B cell (primary cell): ENCODE measurements at regions not wholly inside any gene's neighbourhood (a gene's known extent, or its start where the extent isn't known, plus 50 kb on each side); places are given as distances from the start of the nearest gene placed in this dataset.

Experiments used
- ATAC-seq: fragments of 200-7000 bp; cut with Tn5 transposase; one replicate; pipeline ENCODE4 v1.10.0; 2021; ENCODE audit warnings: low read depth, mild to moderate bottlenecking, moderate number of reproducible peaks, moderate library complexity
- CTCF ChIA-PET: fragments of 350-600 bp; sonication (Branson Sonifier 250); formaldehyde crosslinking; loops from one replicate; lab custom pipeline; 2021; ENCODE audit warnings: antibody characterized with exemption, inconsistent platforms; lab: Charles Lee
- POLR2A ChIA-PET: fragments of 350-600 bp; sonication (Branson Sonifier 250); formaldehyde crosslinking; loops from one replicate; lab custom pipeline; 2021; ENCODE audit warnings: antibody characterized with exemption; lab: Charles Lee
- DNase-seq: peaks from one replicate; pipeline ENCODE4 v3.0.0; 2013
- H2AFZ ChIP-seq: 2 replicates; pipeline ENCODE4 v1.6.1; 2012; ENCODE audit warnings: mild to moderate bottlenecking, low read depth, low read length; ENCODE audit not compliant: insufficient read depth, poor library complexity, severe bottlenecking
- H3K27ac ChIP-seq, 2 donors: 1 replicate in 1 of 2; 2 replicates in 1 of 2; pipeline ENCODE4 v1.5.1; 2012 to 2013; ENCODE audit warnings: low read length in 2 of 2, mild to moderate bottlenecking in 2 of 2, moderate library complexity in 1 of 2
- H3K27me3 ChIP-seq, 4 experiments: fragments of 200-600 bp in 1 of 4; sonication (generic) in 1 of 4; replicated peaks in 1 of 4; 1 replicate in 2 of 4; 2 replicates in 2 of 4; pipeline versions ENCODE4 v1.6.1 to v1.7.0; 2013 to 2016; ENCODE audit warnings: low read length in 3 of 4, mild to moderate bottlenecking in 2 of 4, mixed read lengths in 1 of 4, moderate library complexity in 1 of 4; ENCODE audit not compliant: insufficient read depth in 4 of 4, control insufficient read depth in 3 of 4; ENCODE audit errors: control extremely low read depth in 1 of 4
- H3K36me3 ChIP-seq, 2 experiments: replicated peaks in 1 of 2; 1 replicate in 1 of 2; 2 replicates in 1 of 2; pipeline versions ENCODE4 v1.6.1 to v1.7.1; 2013; ENCODE audit warnings: low read length in 1 of 2; ENCODE audit not compliant: insufficient read depth in 2 of 2, control insufficient read depth in 1 of 2; ENCODE audit errors: control extremely low read depth in 1 of 2, extremely low read depth in 1 of 2
- H3K4me1 ChIP-seq, 2 donors: fragments of 200-600 bp in 1 of 2; sonication (generic) in 1 of 2; 1 replicate in 1 of 2; 2 replicates in 1 of 2; pipeline versions ENCODE4 v1.5.1 to v1.6.1; 2013 to 2017; ENCODE audit warnings: low read length in 2 of 2; ENCODE audit not compliant: control insufficient read depth in 2 of 2, insufficient read depth in 2 of 2
- H3K4me2 ChIP-seq: replicated peaks from 2 replicates; pipeline ENCODE3; 2012; ENCODE audit warnings: mild to moderate bottlenecking, low read depth, low read length; ENCODE audit not compliant: poor library complexity, severe bottlenecking
- H3K4me3 ChIP-seq, 5 experiments: fragments of 200-600 bp in 1 of 5; sonication (generic) in 1 of 5; 1 replicate in 3 of 5; 2 replicates in 2 of 5; pipeline versions ENCODE4 v1.5.1 to v1.7.0; 2011 to 2016; ENCODE audit warnings: low read length in 4 of 5, mild to moderate bottlenecking in 4 of 5, low read depth in 2 of 5, control low read depth in 1 of 5, moderate library complexity in 1 of 5; ENCODE audit not compliant: insufficient read depth in 1 of 5; ENCODE audit errors: control extremely low read depth in 1 of 5, extremely low read depth in 1 of 5
- H3K79me2 ChIP-seq: fragments of 200-600 bp; sonication (generic); one replicate; pipeline ENCODE4 v1.6.0; 2016; ENCODE audit warnings: low read length; ENCODE audit not compliant: control insufficient read depth, insufficient read depth
- H3K9ac ChIP-seq: fragments of 200-600 bp; sonication (generic); 2 replicates; pipeline ENCODE4 v1.6.1; 2017; ENCODE audit warnings: mild to moderate bottlenecking, low read length, moderate library complexity
- H3K9me3 ChIP-seq, 3 donors: one replicate each; pipeline versions ENCODE4 v1.6.1 to v1.7.1; 2013; ENCODE audit warnings: low read length in 2 of 3; ENCODE audit not compliant: control insufficient read depth in 2 of 3, insufficient read depth in 1 of 3; ENCODE audit errors: control extremely low read depth in 1 of 3
- H4K20me1 ChIP-seq: 2 replicates; pipeline ENCODE4 v1.6.0; 2012; ENCODE audit warnings: mild to moderate bottlenecking, low read length; ENCODE audit not compliant: insufficient read depth, control insufficient read depth, poor library complexity, severe bottlenecking
- H3K27ac Mint-ChIP-seq: one replicate; pipeline ENCODE4 v1.8.0; 2021; ENCODE audit warnings: mixed read lengths
- H3K27me3 Mint-ChIP-seq: one replicate; pipeline ENCODE4 v1.8.0; 2021; ENCODE audit warnings: mixed read lengths
- H3K4me1 Mint-ChIP-seq: one replicate; pipeline ENCODE4 v1.8.0; 2021; ENCODE audit warnings: mixed read lengths
- H3K4me3 Mint-ChIP-seq: one replicate; pipeline ENCODE4 v1.8.0; 2021; ENCODE audit warnings: mixed read lengths
- H3K9me3 Mint-ChIP-seq: one replicate; pipeline ENCODE4 v1.8.0; 2022; ENCODE audit warnings: mixed read lengths; ENCODE audit not compliant: insufficient read depth
- EZH2 ChIP-seq: IDR thresholded peaks from 2 replicates; pipeline ENCODE4 v1.6.1; 2012; ENCODE audit warnings: borderline replicate concordance, low read depth, mild to moderate bottlenecking, moderate library complexity, low read length; ENCODE audit not compliant: insufficient read depth, poor library complexity, severe bottlenecking
- WGBS: methylation state at CpG from one replicate; pipeline ENCODE4 v1.1.5; 2013; ENCODE audit warnings: missing lambda C conversion rate; ENCODE audit not compliant: insufficient coverage; 5-methylcytosine and 5-hydroxymethylcytosine counted together
- intact Hi-C: fragments of 100-400 bp; cut with micrococcal nuclease; formaldehyde crosslinking; loops from one replicate; pipeline ENCODE4 v1.10.0; 2022
- TF ChIP-seq, protein P1 (sequence below): fragments of 200-600 bp; IDR thresholded peaks from one replicate; pipeline ENCODE4 v1.8.0; 2022; ENCODE audit warnings: antibody characterized with exemption, mild to moderate bottlenecking

DNA sequence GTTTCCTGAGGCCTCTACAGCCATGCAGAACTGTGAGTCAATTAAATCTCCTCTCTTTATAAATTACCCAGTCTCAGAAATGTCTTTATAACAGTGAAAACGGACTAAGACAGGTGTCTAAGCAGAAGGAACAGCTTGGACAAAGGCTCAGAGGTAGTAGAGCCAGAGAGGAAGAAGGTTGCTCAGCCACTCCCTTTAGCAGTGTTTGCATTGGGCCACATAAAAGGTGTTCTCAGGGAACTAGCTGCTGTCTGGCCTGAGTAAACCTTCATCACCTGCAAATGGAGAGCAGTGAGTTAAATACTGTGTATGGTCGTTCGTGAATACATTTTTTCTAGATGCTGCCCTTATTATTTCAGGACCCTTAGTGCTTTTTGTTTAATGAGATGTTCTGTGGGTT, 383.4 kb downstream of the EFNB2 start:
- no peak for ATAC-seq
- H3K4me1 ChIP-seq: no peaks in the 10 kb centered on the region
- POLR2A ChIA-PET: no interaction called here
- H3K27me3 Mint-ChIP-seq: no peaks in the 10 kb centered on the region
- peaks cover 2% of the 10 kb centered on the region for H3K9me3 Mint-ChIP-seq
- no peak for DNase-seq
- no peaks in the 10 kb centered on the region for H3K36me3 ChIP-seq
- H3K9ac ChIP-seq: no peak overlapping the region
- H3K4me1 Mint-ChIP-seq: no peaks in the 10 kb centered on the region
- peaks cover 0 to 3% (median 0%) of the 10 kb centered on the region in 3 donors for H3K9me3 ChIP-seq
- H4K20me1 ChIP-seq: no peaks in the 10 kb centered on the region
- intact Hi-C loops: no loop called here
- no peak overlapping the region for H3K4me3 ChIP-seq
- H3K79me2 ChIP-seq: no peaks in the 10 kb centered on the region
- H3K27ac ChIP-seq: no peak overlapping the region
- H3K27me3 ChIP-seq: no peaks in the 10 kb centered on the region
- no peak overlapping the region for H2AFZ ChIP-seq
- CTCF ChIA-PET: no interaction called here
- no peak overlapping the region for H3K27ac Mint-ChIP-seq
- TF ChIP-seq, protein P1, sequence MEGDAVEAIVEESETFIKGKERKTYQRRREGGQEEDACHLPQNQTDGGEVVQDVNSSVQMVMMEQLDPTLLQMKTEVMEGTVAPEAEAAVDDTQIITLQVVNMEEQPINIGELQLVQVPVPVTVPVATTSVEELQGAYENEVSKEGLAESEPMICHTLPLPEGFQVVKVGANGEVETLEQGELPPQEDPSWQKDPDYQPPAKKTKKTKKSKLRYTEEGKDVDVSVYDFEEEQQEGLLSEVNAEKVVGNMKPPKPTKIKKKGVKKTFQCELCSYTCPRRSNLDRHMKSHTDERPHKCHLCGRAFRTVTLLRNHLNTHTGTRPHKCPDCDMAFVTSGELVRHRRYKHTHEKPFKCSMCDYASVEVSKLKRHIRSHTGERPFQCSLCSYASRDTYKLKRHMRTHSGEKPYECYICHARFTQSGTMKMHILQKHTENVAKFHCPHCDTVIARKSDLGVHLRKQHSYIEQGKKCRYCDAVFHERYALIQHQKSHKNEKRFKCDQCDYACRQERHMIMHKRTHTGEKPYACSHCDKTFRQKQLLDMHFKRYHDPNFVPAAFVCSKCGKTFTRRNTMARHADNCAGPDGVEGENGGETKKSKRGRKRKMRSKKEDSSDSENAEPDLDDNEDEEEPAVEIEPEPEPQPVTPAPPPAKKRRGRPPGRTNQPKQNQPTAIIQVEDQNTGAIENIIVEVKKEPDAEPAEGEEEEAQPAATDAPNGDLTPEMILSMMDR: no peak
- TF ChIP-seq EZH2: no peak
- no peak overlapping the region for H3K4me3 Mint-ChIP-seq
- WGBS: 67% methylated on average over 3 of the region's 3 CpGs
- H3K4me2 ChIP-seq: no peak overlapping the region

DNA sequence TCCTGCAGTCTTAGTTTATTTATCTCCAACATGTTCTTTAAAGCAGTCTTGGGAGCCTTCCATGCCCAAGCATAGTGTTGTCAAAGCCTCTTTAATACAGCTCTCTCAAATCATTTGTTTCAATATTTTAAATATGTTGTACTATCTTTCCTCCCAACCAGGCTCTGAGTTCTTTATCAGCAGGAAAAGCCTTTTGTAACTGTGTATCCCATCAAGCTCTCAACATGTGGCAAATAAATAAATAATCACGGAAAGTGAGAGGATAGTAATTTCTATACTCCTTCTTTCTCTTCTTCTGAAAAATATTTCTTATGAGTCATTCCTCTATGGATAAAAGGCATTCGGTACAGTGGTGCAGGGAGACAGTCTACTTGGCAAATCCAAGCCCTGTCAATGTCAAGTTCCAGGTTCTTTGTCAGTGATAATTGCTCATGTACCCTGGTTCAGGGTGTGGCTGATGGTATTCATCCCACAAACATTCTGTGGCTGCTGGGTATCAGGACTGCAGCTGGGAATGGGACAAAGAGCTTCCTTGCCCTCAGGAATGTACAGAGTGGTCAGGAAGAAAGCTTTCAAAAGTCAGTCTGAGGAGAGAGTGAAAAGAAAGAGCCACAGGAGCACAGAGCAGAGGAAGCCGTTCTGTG, 384.3 kb downstream of the EFNB2 start:
- Mint-ChIP-seq H3K27me3 (no peaks in the 10 kb centered on the region), H3K9me3 (peaks cover 2% of the 10 kb centered on the region), H3K4me1 (no peaks in the 10 kb centered on the region), H3K4me3 (no peak overlapping the region), H3K27ac (no peak overlapping the region)
- TF ChIP-seq, protein P1: no peak
- TF ChIP-seq EZH2: no peak
- Histone ChIP-seq H3K4me2 (no peak overlapping the region), H2AFZ (no peak overlapping the region), H3K27me3 (no peaks in the 10 kb centered on the region), H3K79me2 (no peaks in the 10 kb centered on the region), H4K20me1 (no peaks in the 10 kb centered on the region), H3K4me1 (no peaks in the 10 kb centered on the region), H3K9me3 (peaks cover 0 to 3% (median 0%) of the 10 kb centered on the region in 3 donors), H3K36me3 (no peaks in the 10 kb centered on the region), H3K4me3 (no peak overlapping the region), H3K9ac (no peak overlapping the region), H3K27ac (no peak overlapping the region)
- WGBS: 70% methylated on average over 1 of the region's 3 CpGs
- CTCF ChIA-PET: no interaction called here
- POLR2A ChIA-PET: no interaction called here
- ATAC-seq (no peak), DNase-seq (no peak)
- intact Hi-C loops: no loop called here
